Dermis blood vessel endothelial cell (primary cell): ENCODE measurements at regions not wholly inside any gene's neighbourhood (a gene's known extent, or its start where the extent isn't known, plus 50 kb on each side); places are given as distances from the start of the nearest gene placed in this dataset.
"Not testable (repeated sequence)": the region's sequence is repeated elsewhere in the genome, so short reads cannot be mapped to it uniquely, and the experiment has no call there.

Experiments
- DNase-seq: peaks from one replicate; pipeline ENCODE4 v3.0.0; 2010

- not testable (repeated sequence) for DNase-seq
These were observed 101.0 kb upstream of the KCNG1 start for GRCh38 chr20:51123887-51124286.

- no peak for DNase-seq
These were observed 100.2 kb upstream of the KCNG1 start for GRCh38 chr20:51122931-51123658.

GRCh38 chr20:51121901-51122412, 99.0 kb upstream of the KCNG1 start:
- DNase-seq = no peak

DNA sequence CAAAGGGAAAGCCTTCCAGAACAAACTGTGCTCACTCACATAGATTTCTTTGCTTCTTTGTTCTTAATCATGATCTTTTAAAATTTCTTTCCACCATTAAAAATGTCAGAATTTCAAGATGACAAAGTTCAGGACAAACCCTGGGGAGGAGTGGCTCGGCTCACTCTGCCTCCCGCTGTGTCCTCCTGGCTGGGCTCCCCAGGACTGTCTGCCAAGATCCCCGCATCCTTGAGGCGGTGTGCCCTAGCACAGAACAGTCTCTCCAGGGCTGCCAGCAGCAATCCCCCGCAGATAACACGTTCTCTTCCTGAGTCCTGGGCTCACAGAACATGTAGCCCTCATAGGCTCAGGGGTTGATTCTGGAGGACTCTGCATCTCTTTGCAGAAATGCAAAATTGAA, 98.4 kb upstream of the KCNG1 start:
- no peak for DNase-seq

DNA sequence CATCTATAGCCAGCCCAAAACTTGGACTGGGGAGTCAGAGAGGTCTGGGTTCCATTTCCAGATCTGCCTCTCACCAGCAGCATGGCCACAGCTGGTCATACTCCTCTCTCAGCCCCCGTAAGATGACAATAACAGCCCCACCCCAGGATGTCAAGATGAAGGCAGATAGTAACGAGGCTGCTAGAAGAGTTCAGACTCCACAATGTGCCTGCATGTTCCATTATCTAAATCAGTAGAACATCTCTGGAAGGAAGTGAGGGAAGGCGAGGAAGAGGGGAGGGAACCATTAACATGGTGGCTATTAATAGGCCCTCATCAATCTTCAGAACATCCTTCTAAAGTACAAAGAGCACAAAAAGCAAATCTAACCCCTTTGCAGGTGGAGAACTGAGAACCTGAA, 98.0 kb upstream of the KCNG1 start:
- no peak for DNase-seq

DNA sequence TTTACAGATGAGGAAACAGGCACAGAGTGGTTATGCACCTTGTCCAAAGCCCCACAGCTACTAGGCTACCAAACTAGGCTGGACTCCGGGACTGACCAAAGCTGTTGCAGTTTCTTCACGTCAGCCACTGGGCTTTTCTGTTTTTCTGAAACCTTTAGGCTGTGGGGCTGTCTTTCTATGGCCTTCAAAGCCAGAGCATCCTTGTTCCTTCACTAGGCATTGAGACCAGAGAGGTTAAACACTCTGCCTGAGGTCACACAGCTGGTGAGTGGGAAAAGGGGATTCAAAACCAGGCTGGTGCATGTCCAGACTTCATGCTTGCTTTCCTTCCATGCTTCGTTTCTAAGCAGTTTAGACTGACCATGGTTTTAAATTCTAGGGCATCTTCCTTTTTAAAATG, 97.5 kb upstream of the KCNG1 start:
- DNase-seq = no peak

DNA sequence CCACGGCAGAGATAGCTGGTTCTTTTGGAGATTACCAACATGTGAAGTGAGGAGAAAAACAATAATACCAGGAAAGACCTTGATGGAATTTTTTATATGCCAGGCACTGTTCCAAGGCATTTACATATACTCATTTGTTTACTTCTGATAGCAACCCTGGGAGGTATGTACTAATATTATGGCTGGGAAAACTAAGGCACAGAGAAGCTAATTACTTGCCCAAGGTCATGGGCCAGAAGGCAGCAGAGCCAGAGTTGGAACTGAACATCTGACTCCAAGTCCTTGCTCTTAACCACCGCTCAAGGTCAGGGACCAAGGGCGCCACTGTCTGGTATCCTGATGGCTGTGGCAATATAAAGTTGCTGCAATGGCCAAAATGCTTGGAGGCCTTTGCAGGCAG, 97.0 kb upstream of the KCNG1 start:
- no peak for DNase-seq

DNA sequence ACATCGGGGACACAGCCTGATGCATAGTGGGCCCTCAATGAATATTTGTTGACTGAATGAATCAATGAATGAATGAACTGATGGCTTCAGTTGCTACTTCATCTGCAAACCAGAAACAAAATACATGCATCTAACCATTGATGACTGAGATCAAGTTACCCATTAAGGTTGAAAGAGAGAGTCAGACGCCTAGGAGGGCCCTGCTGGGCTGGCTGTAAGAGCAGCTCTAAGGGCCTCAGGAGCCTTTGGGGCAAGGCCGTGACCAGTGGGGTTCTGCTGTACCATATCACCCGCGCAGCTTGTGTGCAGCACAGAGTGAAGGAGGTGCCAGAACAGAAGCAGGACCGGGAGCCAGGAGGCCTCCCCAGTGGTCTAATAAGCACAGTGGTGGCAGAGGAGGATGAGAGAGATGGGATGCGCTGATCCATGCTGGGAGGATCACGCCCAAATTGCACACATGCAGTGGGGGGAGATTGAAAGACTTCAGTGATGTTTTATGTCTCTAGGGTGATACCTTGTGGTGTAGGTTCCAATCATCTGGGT, 96.1 kb upstream of the KCNG1 start:
- DNase-seq = no peak

DNA sequence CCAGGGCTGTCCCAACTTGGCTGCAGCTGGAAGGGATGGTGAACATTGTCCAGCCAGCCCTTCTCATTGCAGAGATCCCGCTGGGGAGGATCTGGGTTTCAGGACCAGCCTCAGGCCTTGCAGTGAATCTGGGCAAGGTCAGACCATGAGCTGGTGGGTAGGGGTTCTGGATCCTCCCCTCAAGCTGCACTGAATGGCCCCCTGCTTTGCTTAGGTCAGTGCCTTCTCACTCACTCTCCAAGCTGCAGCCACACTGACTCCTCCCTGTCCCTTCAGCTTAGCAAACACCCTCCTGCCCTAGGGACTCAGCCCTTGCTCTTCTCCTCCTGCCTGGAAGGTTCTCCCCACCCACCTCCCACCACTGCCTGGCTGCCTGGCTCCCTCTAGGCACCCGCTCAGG, 95.3 kb upstream of the KCNG1 start:
- DNase-seq = no peak

- no peak for DNase-seq
These were observed 94.1 kb upstream of the KCNG1 start for GRCh38 chr20:51116765-51117686.

DNA sequence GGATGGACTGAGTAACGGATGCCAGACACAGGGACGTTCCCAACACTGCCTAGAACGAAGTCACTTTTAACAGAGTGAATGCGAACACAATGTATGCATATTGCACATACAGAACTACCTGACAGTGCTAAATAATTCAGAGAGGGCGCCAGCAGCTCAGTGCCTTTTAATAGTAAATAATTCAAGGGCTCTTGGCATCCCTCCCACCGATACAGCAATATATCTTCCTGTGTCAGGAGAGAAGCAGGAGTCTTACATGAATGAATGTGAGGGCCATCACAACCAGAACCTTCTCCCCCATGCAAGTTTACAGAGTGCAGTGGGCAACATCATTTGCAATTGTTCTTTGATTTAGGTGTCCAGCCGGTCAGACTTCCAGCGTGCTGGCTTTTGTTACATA, 88.4 kb upstream of the KCNG1 start:
- no peak for DNase-seq

- no peak for DNase-seq
These were observed 85.9 kb upstream of the KCNG1 start for GRCh38 chr20:51108638-51109363.

- no peak for DNase-seq
These were observed 83.1 kb upstream of the KCNG1 start for GRCh38 chr20:51106011-51106410.

- no peak for DNase-seq
These were observed 82.3 kb upstream of the KCNG1 start for GRCh38 chr20:51104960-51105920.

- DNase-seq = no peak
These were observed 77.7 kb upstream of the KCNG1 start for GRCh38 chr20:51100617-51101016.

DNA sequence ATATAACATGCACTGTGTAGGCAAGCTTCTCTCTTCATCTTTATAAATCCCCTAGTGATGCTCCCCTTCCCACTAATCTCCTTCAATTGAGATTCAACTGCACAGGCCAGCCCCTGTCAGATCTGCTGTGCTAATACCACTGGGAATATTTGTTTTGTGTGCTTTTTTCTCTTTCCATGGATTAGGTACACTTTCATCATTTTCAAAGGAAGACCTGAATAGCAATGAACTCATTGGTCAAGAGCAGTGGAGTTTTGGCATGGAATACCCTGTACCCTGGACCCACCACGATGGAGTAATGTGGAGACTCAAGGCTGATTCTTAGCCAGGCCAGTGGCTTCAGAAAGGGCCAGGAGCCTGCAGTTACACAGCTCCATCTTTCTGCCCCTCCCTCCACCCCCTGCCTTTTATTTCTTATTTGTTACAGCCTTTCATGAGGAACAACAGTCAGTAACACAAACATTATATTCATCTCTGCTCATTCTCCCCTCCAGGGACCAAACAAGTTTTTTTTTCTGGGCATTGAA, 75.4 kb upstream of the KCNG1 start:
- no peak for DNase-seq

- no peak for DNase-seq
These were observed 74.6 kb upstream of the KCNG1 start for GRCh38 chr20:51097351-51098120.

DNA sequence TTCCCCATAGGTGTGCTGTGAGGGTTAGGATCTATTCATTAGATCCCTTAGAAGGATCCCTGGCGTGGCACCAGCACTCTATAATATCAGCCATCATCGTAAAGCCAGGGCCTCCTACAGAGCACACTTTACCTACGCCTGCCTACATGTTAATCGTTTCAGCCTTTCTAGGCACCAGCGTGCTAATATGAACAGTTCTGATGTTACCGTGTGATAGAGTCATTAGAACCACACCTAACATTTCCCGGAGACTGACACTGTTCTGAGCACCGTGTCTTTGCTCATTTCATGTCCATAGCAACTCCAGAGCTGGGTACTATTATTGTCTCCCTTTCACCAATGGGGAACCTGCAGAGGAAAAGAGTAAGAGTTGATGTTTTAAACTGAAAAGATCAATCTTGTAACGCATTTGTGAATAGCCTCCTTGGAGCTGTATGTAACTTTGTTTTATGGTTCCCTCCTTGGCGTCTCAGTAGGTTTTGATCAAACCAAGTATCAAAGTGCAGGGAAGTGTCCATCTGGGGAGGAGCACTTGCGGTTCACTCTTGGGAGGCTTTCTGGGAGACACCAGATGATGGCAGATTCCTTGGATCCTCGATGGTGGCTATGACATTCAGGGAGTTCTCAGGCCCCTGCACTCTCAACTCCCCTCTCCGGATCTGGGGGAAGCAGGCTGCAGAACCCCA, 73.8 kb upstream of the KCNG1 start:
- no peak for DNase-seq

- no peak for DNase-seq
These were observed 73.0 kb upstream of the KCNG1 start for GRCh38 chr20:51095633-51096521.
